ENCODE measurements at regions not wholly inside any gene's neighbourhood (a gene's known extent, or its start where the extent isn't known, plus 50 kb on each side); places are given as distances from the start of the nearest gene placed in this dataset.

- no peak overlapping the region for H3K27ac Mint-ChIP-seq (ENCODE audit: unreplicated experiment)
- no peaks in the 10 kb centered on the region for H3K36me3 Mint-ChIP-seq (ENCODE audit: low read depth)
- H3K9me3 Mint-ChIP-seq, result no peaks in the 10 kb centered on the region
- H3K4me3 Mint-ChIP-seq, result no peak overlapping the region
- H3K4me1 Mint-ChIP-seq, result peaks cover 4% of the 10 kb centered on the region
- DNase-seq (ENCODE audit: low read depth, low spot score), result no peak
- TF ChIP-seq CTCF (conservative IDR thresholded peaks at IDR 0.05), result no peak
- H3K27me3 Mint-ChIP-seq (ENCODE audit: low read depth), result no peaks in the 10 kb centered on the region
Observed at GRCh38 chr1:199861020-199861795, 166.3 kb upstream of the NR5A2 start.

GRCh38 chr1:199862047-199862446 lies 165.5 kb upstream of the NR5A2 start:
- Mint-ChIP-seq H3K4me3 (no peak overlapping the region), H3K9me3 (no peaks in the 10 kb centered on the region), H3K27me3 (ENCODE audit: low read depth) (no peaks in the 10 kb centered on the region), H3K4me1 (peaks cover 3% of the 10 kb centered on the region), H3K36me3 (ENCODE audit: low read depth) (no peaks in the 10 kb centered on the region), H3K27ac (ENCODE audit: unreplicated experiment) (no peak overlapping the region)
- no peak for DNase-seq (ENCODE audit: low read depth, low spot score)
- TF ChIP-seq CTCF (conservative IDR thresholded peaks at IDR 0.05), result no peak

GRCh38 chr1:199866210-199866617 lies 161.3 kb upstream of the NR5A2 start:
- Mint-ChIP-seq H3K9me3 (no peaks in the 10 kb centered on the region), H3K36me3 (ENCODE audit: low read depth) (no peaks in the 10 kb centered on the region), H3K27me3 (ENCODE audit: low read depth) (no peaks in the 10 kb centered on the region), H3K4me3 (no peak overlapping the region), H3K4me1 (no peaks in the 10 kb centered on the region), H3K27ac (ENCODE audit: unreplicated experiment) (no peak overlapping the region)
- no peak for TF ChIP-seq CTCF (conservative IDR thresholded peaks at IDR 0.05)
- DNase-seq (ENCODE audit: low read depth, low spot score), result no peak

GRCh38 chr1:199867601-199868000 lies 159.9 kb upstream of the NR5A2 start:
- H3K27me3 Mint-ChIP-seq (ENCODE audit: low read depth), result no peaks in the 10 kb centered on the region
- H3K27ac Mint-ChIP-seq (ENCODE audit: unreplicated experiment), result no peak overlapping the region
- H3K4me3 Mint-ChIP-seq, result no peak overlapping the region
- no peaks in the 10 kb centered on the region for H3K4me1 Mint-ChIP-seq
- no peaks in the 10 kb centered on the region for H3K9me3 Mint-ChIP-seq
- no peaks in the 10 kb centered on the region for H3K36me3 Mint-ChIP-seq (ENCODE audit: low read depth)
- no peak for TF ChIP-seq CTCF (conservative IDR thresholded peaks at IDR 0.05)
- DNase-seq (ENCODE audit: low read depth, low spot score), result no peak

GRCh38 chr1:199868777-199869176 lies 158.7 kb upstream of the NR5A2 start:
- Mint-ChIP-seq H3K4me3 (no peak overlapping the region), H3K27me3 (ENCODE audit: low read depth) (no peaks in the 10 kb centered on the region), H3K4me1 (no peaks in the 10 kb centered on the region), H3K9me3 (no peaks in the 10 kb centered on the region), H3K27ac (ENCODE audit: unreplicated experiment) (no peak overlapping the region), H3K36me3 (ENCODE audit: low read depth) (no peaks in the 10 kb centered on the region)
- no peak for DNase-seq (ENCODE audit: low read depth, low spot score)
- no peak for TF ChIP-seq CTCF (conservative IDR thresholded peaks at IDR 0.05)

Measured in neural crest cell (in vitro differentiated cells).